Renal cortical epithelial cell (primary cell): ENCODE measurements at regions not wholly inside any gene's neighbourhood (a gene's known extent, or its start where the extent isn't known, plus 50 kb on each side); places are given as distances from the start of the nearest gene placed in this dataset.

Experiments
- DNase-seq: peaks from one replicate; pipeline ENCODE4 v3.0.0-alpha.2; 2011; ENCODE audit warnings: low read depth

GRCh38 chr6:9204171-9204570 lies 768.8 kb upstream of the SLC35B3 start:
- DNase-seq = peak; percentile 92

GRCh38 chr6:9200712-9201111 lies 765.4 kb upstream of the SLC35B3 start:
- DNase-seq = no peak

GRCh38 chr6:9197726-9198125 lies 762.4 kb upstream of the SLC35B3 start:
- DNase-seq = no peak

- DNase-seq = no peak
Observed at GRCh38 chr6:9195322-9195721, 760.0 kb upstream of the SLC35B3 start.

- no peak for DNase-seq
Observed at GRCh38 chr6:9192405-9192909, 757.1 kb upstream of the SLC35B3 start.

- no peak for DNase-seq
Observed at GRCh38 chr6:9186148-9186547, 750.8 kb upstream of the SLC35B3 start.

GRCh38 chr6:9178071-9178470 lies 742.7 kb upstream of the SLC35B3 start:
- DNase-seq = peak; percentile 72

- no peak for DNase-seq
Observed at GRCh38 chr6:9173229-9173628, 737.9 kb upstream of the SLC35B3 start.

- DNase-seq = peak; percentile 54
Observed at GRCh38 chr6:9172096-9172495, 736.8 kb upstream of the SLC35B3 start.

- DNase-seq = no peak
Observed at GRCh38 chr6:9168669-9169068, 733.3 kb upstream of the SLC35B3 start.

GRCh38 chr6:9161731-9162130 lies 726.4 kb upstream of the SLC35B3 start:
- peak; percentile 81 for DNase-seq

- DNase-seq = no peak
Observed at GRCh38 chr6:9159051-9159450, 723.7 kb upstream of the SLC35B3 start.

- no peak for DNase-seq
Observed at GRCh38 chr6:9155836-9156235, 720.5 kb upstream of the SLC35B3 start.

GRCh38 chr6:9143140-9143539 lies 707.8 kb upstream of the SLC35B3 start:
- no peak for DNase-seq

GRCh38 chr6:9140951-9141460 lies 705.7 kb upstream of the SLC35B3 start:
- peak; percentile 2 for DNase-seq

GRCh38 chr6:9140172-9140571 lies 704.8 kb upstream of the SLC35B3 start:
- no peak for DNase-seq

- no peak for DNase-seq
Observed at GRCh38 chr6:9139746-9140145, 704.4 kb upstream of the SLC35B3 start.

- no peak for DNase-seq
Observed at GRCh38 chr6:9138936-9139335, 703.6 kb upstream of the SLC35B3 start.

- no peak for DNase-seq
Observed at GRCh38 chr6:9136141-9136822, 700.9 kb upstream of the SLC35B3 start.

GRCh38 chr6:9131616-9132015 lies 696.3 kb upstream of the SLC35B3 start:
- DNase-seq = peak; percentile 9

GRCh38 chr6:9131201-9131600 lies 695.9 kb upstream of the SLC35B3 start:
- DNase-seq = no peak

- no peak for DNase-seq
Observed at GRCh38 chr6:9128970-9129369, 693.6 kb upstream of the SLC35B3 start.

- peak; percentile 1 for DNase-seq
Observed at GRCh38 chr6:9126878-9127560, 691.7 kb upstream of the SLC35B3 start.
